Bronchial epithelial cell (primary cell): ENCODE measurements at regions not wholly inside any gene's neighbourhood (a gene's known extent, or its start where the extent isn't known, plus 50 kb on each side); places are given as distances from the start of the nearest gene placed in this dataset.

Experiments used
- DNase-seq: peaks from one replicate; pipeline ENCODE4 v3.0.0-alpha.2; 2010; ENCODE audit warnings: low read depth
- FAIRE-seq: peaks from 2 replicates; lab custom pipeline; 2011; peaks lifted over from hg19 to GRCh38; lab: Jason Lieb, UNC
- H3K27me3 ChIP-seq: 2 replicates; pipeline ENCODE4 v1.5.1; 2011; ENCODE audit warnings: low read length; ENCODE audit not compliant: control insufficient read depth, insufficient read depth
- H3K36me3 ChIP-seq: 2 replicates; pipeline ENCODE4 v1.5.1; 2011; ENCODE audit warnings: low read length; ENCODE audit not compliant: control insufficient read depth, insufficient read depth
- H3K4me3 ChIP-seq: 2 replicates; pipeline ENCODE4 v1.5.1; 2011; ENCODE audit warnings: mild to moderate bottlenecking, low read depth, low read length, control low read depth
- CTCF ChIP-seq: IDR thresholded peaks from 2 replicates; pipeline ENCODE4 v1.5.1; 2011; ENCODE audit warnings: mild to moderate bottlenecking, moderate library complexity, low read length, control low read depth, inconsistent platforms; ENCODE audit not compliant: insufficient read depth, severe bottlenecking

GRCh38 chr5:1665803-1666202 lies 133.8 kb downstream of the MRPL36 start:
- DNase-seq (no peak), FAIRE-seq (peak; percentile 93)

GRCh38 chr5:1665231-1665630 lies 134.4 kb downstream of the MRPL36 start:
- no peak for TF ChIP-seq CTCF
- DNase-seq, result no peak
- no peak for FAIRE-seq
- Histone ChIP-seq H3K27me3 (peaks cover 21% of the 10 kb centered on the region), H3K4me3 (no peak overlapping the region), H3K36me3 (no peaks in the 10 kb centered on the region)

More at GRCh38 chr5:1665803-1666202, 133.8 kb downstream of the MRPL36 start:
- no peak overlapping the region for H3K4me3 ChIP-seq
- no peak for TF ChIP-seq CTCF
- H3K27me3 ChIP-seq, result peaks cover 21% of the 10 kb centered on the region
- no peaks in the 10 kb centered on the region for H3K36me3 ChIP-seq

- Histone ChIP-seq H3K27me3 (peaks cover 19% of the 10 kb centered on the region), H3K4me3 (no peak overlapping the region), H3K36me3 (no peaks in the 10 kb centered on the region)
- DNase-seq (no peak), FAIRE-seq (no peak)
- no peak for TF ChIP-seq CTCF
These were observed 136.5 kb downstream of the MRPL36 start for GRCh38 chr5:1663186-1663585.

- H3K4me3 ChIP-seq, result no peak overlapping the region
- TF ChIP-seq CTCF, result no peak
- DNase-seq, result no peak
- peak; percentile 80 for FAIRE-seq
- H3K36me3 ChIP-seq, result no peaks in the 10 kb centered on the region
- peaks cover 15% of the 10 kb centered on the region for H3K27me3 ChIP-seq
These were observed 137.0 kb downstream of the MRPL36 start for GRCh38 chr5:1662559-1663085.

GRCh38 chr5:1661831-1662558 lies 137.6 kb downstream of the MRPL36 start:
- H3K27me3 ChIP-seq, result peaks cover 15% of the 10 kb centered on the region
- FAIRE-seq (no peak), DNase-seq (no peak)
- no peaks in the 10 kb centered on the region for H3K36me3 ChIP-seq
- H3K4me3 ChIP-seq, result no peak overlapping the region
- TF ChIP-seq CTCF, result no peak
